ENCODE measurements at regions not wholly inside any gene's neighbourhood (a gene's known extent, or its start where the extent isn't known, plus 50 kb on each side); places are given as distances from the start of the nearest gene placed in this dataset.

DNA sequence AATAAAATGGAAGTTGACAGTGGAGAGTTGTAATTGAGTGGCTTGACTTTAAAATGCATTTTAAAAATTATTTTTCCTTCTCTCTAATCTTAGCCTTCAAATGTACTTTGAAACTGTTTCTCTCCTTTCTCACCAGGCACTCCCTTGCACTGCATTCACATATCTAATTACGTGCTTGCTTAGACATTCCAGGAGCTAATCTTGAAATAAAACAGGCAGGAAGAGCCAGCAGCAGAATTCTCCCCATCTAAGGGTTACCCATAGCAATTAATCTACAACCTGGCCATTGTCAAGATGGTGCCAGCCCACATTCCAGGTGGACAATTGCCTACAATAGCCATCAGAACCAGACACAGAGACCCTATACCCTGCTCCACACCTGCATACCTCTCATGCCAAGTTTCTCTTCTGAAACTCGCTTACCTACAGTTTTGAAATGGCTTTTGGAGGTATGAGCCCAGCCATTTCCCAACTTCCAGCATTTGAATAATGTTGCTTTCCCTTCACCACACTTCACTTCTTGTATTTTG lies 167.6 kb upstream of the GJE1 start:
- no peak for TF ChIP-seq CCAR2 (IDR thresholded peaks at IDR 0.05; ENCODE audit: low read depth, low read length)
- TF ChIP-seq, protein P1, sequence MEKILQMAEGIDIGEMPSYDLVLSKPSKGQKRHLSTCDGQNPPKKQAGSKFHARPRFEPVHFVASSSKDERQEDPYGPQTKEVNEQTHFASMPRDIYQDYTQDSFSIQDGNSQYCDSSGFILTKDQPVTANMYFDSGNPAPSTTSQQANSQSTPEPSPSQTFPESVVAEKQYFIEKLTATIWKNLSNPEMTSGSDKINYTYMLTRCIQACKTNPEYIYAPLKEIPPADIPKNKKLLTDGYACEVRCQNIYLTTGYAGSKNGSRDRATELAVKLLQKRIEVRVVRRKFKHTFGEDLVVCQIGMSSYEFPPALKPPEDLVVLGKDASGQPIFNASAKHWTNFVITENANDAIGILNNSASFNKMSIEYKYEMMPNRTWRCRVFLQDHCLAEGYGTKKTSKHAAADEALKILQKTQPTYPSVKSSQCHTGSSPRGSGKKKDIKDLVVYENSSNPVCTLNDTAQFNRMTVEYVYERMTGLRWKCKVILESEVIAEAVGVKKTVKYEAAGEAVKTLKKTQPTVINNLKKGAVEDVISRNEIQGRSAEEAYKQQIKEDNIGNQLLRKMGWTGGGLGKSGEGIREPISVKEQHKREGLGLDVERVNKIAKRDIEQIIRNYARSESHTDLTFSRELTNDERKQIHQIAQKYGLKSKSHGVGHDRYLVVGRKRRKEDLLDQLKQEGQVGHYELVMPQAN (IDR thresholded peaks at IDR 0.05; ENCODE audit: borderline replicate concordance) = no peak
- no peak for TF ChIP-seq CAMTA2 (CRISPR knock-in tag; conservative IDR thresholded peaks at IDR 0.05)
- TF ChIP-seq, protein P2, sequence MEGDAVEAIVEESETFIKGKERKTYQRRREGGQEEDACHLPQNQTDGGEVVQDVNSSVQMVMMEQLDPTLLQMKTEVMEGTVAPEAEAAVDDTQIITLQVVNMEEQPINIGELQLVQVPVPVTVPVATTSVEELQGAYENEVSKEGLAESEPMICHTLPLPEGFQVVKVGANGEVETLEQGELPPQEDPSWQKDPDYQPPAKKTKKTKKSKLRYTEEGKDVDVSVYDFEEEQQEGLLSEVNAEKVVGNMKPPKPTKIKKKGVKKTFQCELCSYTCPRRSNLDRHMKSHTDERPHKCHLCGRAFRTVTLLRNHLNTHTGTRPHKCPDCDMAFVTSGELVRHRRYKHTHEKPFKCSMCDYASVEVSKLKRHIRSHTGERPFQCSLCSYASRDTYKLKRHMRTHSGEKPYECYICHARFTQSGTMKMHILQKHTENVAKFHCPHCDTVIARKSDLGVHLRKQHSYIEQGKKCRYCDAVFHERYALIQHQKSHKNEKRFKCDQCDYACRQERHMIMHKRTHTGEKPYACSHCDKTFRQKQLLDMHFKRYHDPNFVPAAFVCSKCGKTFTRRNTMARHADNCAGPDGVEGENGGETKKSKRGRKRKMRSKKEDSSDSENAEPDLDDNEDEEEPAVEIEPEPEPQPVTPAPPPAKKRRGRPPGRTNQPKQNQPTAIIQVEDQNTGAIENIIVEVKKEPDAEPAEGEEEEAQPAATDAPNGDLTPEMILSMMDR (IDR thresholded peaks at IDR 0.05 in 2 of 3, conservative IDR thresholded peaks at IDR 0.05 in 1 of 3; ENCODE audit: insufficient read depth in 2 of 3, low read depth in 1 of 3, low read length in 3 of 3) = no peak
- no peak for TF ChIP-seq GATAD2B (IDR thresholded peaks at IDR 0.05; ENCODE audit: borderline replicate concordance)
- no peak for TF ChIP-seq POLR2A (conservative IDR thresholded peaks at IDR 0.05)
- TF ChIP-seq TAF1 (IDR thresholded peaks at IDR 0.05; ENCODE audit: control insufficient read depth, extremely low read depth, insufficient read depth, low read length, severe bottlenecking) = no peak
- TF ChIP-seq CBX2 (IDR thresholded peaks at IDR 0.05; ENCODE audit: insufficient read depth, low read length, poor library complexity, severe bottlenecking) = no peak
- TF ChIP-seq, protein P3, sequence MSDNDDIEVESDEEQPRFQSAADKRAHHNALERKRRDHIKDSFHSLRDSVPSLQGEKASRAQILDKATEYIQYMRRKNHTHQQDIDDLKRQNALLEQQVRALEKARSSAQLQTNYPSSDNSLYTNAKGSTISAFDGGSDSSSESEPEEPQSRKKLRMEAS (CRISPR knock-in tag; IDR thresholded peaks at IDR 0.05) = no peak
- no peak for TF ChIP-seq ETV5 (CRISPR knock-in tag; IDR thresholded peaks at IDR 0.05; ENCODE audit: low read depth)
- TF ChIP-seq RFX5 (IDR thresholded peaks at IDR 0.05; ENCODE audit: low read depth, low read length) = no peak
- TF ChIP-seq NR3C1 (CRISPR knock-in tag; IDR thresholded peaks at IDR 0.05) = no peak

Data from K562 (cell line).